ENCODE measurements at regions not wholly inside any gene's neighbourhood (a gene's known extent, or its start where the extent isn't known, plus 50 kb on each side); places are given as distances from the start of the nearest gene placed in this dataset.
"Not testable (repeated sequence)": the region's sequence is repeated elsewhere in the genome, so short reads cannot be mapped to it uniquely, and the experiment has no call there.

- no peak for DNase-seq
Measured at GRCh38 chr13:34376483-34376882, 558.5 kb downstream of the RFC3 start.

- DNase-seq = no peak
Measured at GRCh38 chr13:34381228-34381627, 560.8 kb upstream of the NBEA start.

- no peak for DNase-seq
Measured at GRCh38 chr13:34383728-34384127, 558.3 kb upstream of the NBEA start.

GRCh38 chr13:34386229-34386628 is 555.8 kb upstream of the NBEA start:
- DNase-seq = not testable (repeated sequence)

GRCh38 chr13:34391076-34391475 is 551.0 kb upstream of the NBEA start:
- DNase-seq = peak; percentile 58

- DNase-seq = peak; percentile 28
Measured at GRCh38 chr13:34401696-34402095, 540.4 kb upstream of the NBEA start.

- DNase-seq = no peak
Measured at GRCh38 chr13:34405410-34406181, 536.5 kb upstream of the NBEA start.

- DNase-seq = no peak
Measured at GRCh38 chr13:34408640-34409039, 533.4 kb upstream of the NBEA start.

- no peak for DNase-seq
Measured at GRCh38 chr13:34409496-34410182, 532.4 kb upstream of the NBEA start.

GRCh38 chr13:34410678-34411077 is 531.4 kb upstream of the NBEA start:
- peak; percentile 70 for DNase-seq

GRCh38 chr13:34411177-34411576 is 530.9 kb upstream of the NBEA start:
- DNase-seq = no peak

GRCh38 chr13:34411894-34412293 is 530.2 kb upstream of the NBEA start:
- DNase-seq = no peak

GRCh38 chr13:34412295-34412694 is 529.8 kb upstream of the NBEA start:
- no peak for DNase-seq

GRCh38 chr13:34412817-34413375 is 529.2 kb upstream of the NBEA start:
- peak; percentile 44 for DNase-seq

GRCh38 chr13:34413538-34414210 is 528.4 kb upstream of the NBEA start:
- no peak for DNase-seq

- no peak for DNase-seq
Measured at GRCh38 chr13:34414616-34415015, 527.5 kb upstream of the NBEA start.

GRCh38 chr13:34416971-34417380 is 525.1 kb upstream of the NBEA start:
- DNase-seq = peak; percentile 69

GRCh38 chr13:34417896-34418295 is 524.2 kb upstream of the NBEA start:
- peak; percentile 25 for DNase-seq

- DNase-seq = peak; percentile 23
Measured at GRCh38 chr13:34419025-34419424, 523.0 kb upstream of the NBEA start.

- no peak for DNase-seq
Measured at GRCh38 chr13:34419755-34420154, 522.3 kb upstream of the NBEA start.

GRCh38 chr13:34420702-34421346 is 521.2 kb upstream of the NBEA start:
- DNase-seq = no peak

- no peak for DNase-seq
Measured at GRCh38 chr13:34421347-34421719, 520.7 kb upstream of the NBEA start.

- DNase-seq = no peak
Measured at GRCh38 chr13:34421858-34422475, 520.1 kb upstream of the NBEA start.
